GM23338 (cell line): ENCODE measurements at regions not wholly inside any gene's neighbourhood (a gene's known extent, or its start where the extent isn't known, plus 50 kb on each side); places are given as distances from the start of the nearest gene placed in this dataset.

Source experiments
- ATAC-seq: fragments of 200-7000 bp; cut with Tn5 transposase; 3 replicates; pipeline ENCODE4 v1.9.1; 2020
- DNase-seq: peaks from one replicate; pipeline ENCODE4 v3.0.0-alpha.2; 2015; ENCODE audit warnings: low spot score
- H2AFZ ChIP-seq: fragments of 200-600 bp; sonication (generic); 2 replicates; pipeline ENCODE4 v1.8.0; 2016; ENCODE audit warnings: antibody characterized with exemption, mild to moderate bottlenecking, moderate library complexity
- H3F3A ChIP-seq: fragments of 200-600 bp; sonication (generic); replicated peaks from 2 replicates; pipeline ENCODE4 v1.8.0; 2017; ENCODE audit warnings: antibody characterized with exemption, mixed run types, low read depth
- H3K27ac ChIP-seq: fragments of 200-600 bp; sonication (generic); 2 replicates; pipeline ENCODE4 v1.6.1; 2016; ENCODE audit warnings: low read depth
- H3K27me3 ChIP-seq: fragments of 200-600 bp; sonication (generic); 2 replicates; pipeline ENCODE4 v1.8.0; 2016; ENCODE audit warnings: mild to moderate bottlenecking, mixed run types, moderate library complexity; ENCODE audit not compliant: insufficient read depth
- H3K36me3 ChIP-seq: fragments of 200-600 bp; sonication (generic); 2 replicates; pipeline ENCODE4 v1.8.0; 2016; ENCODE audit warnings: mild to moderate bottlenecking; ENCODE audit not compliant: insufficient read depth
- H3K4me1 ChIP-seq: fragments of 200-600 bp; sonication (generic); 2 replicates; pipeline ENCODE4 v1.8.0; 2016; ENCODE audit warnings: mild to moderate bottlenecking, moderate library complexity; ENCODE audit not compliant: insufficient read depth
- H3K4me2 ChIP-seq: fragments of 200-600 bp; sonication (generic); 2 replicates; pipeline ENCODE4 v1.7.1; 2017; ENCODE audit warnings: mixed run types
- H3K4me3 ChIP-seq: fragments of 200-600 bp; sonication (generic); 2 replicates; pipeline ENCODE4 v1.6.1; 2016; ENCODE audit warnings: mixed run types
- H3K79me2 ChIP-seq: fragments of 200-600 bp; sonication (generic); replicated peaks from 2 replicates; pipeline ENCODE4 v1.8.0; 2017; ENCODE audit warnings: mild to moderate bottlenecking; ENCODE audit not compliant: insufficient read depth
- H3K9me2 ChIP-seq: fragments of 200-600 bp; sonication (generic); 2 replicates; pipeline ENCODE4 v1.8.0; 2017; ENCODE audit not compliant: insufficient read depth
- H4K20me1 ChIP-seq: fragments of 200-600 bp; sonication (generic); replicated peaks from 2 replicates; pipeline ENCODE4 v1.8.0; 2017; ENCODE audit warnings: mild to moderate bottlenecking; ENCODE audit not compliant: insufficient read depth
- H3K27ac Mint-ChIP-seq: 2 replicates; pipeline ENCODE4 v1.8.0; 2020; ENCODE audit warnings: inconsistent platforms, mild to moderate bottlenecking, moderate library complexity, mixed read lengths
- H3K27me3 Mint-ChIP-seq: 3 replicates; pipeline ENCODE4 v1.8.0; 2022; ENCODE audit warnings: low read depth, mild to moderate bottlenecking, moderate library complexity, mixed read lengths, inconsistent platforms; ENCODE audit not compliant: insufficient read depth, poor library complexity
- H3K36me3 Mint-ChIP-seq: 3 replicates; pipeline ENCODE4 v1.8.0; 2021; ENCODE audit warnings: low read depth, mild to moderate bottlenecking, inconsistent platforms, moderate library complexity, mixed read lengths
- H3K4me1 Mint-ChIP-seq: 3 replicates; pipeline ENCODE4 v1.8.0; 2020; ENCODE audit warnings: mild to moderate bottlenecking, inconsistent platforms, mixed read lengths
- H3K4me3 Mint-ChIP-seq: 3 replicates; pipeline ENCODE4 v1.8.0; 2021; ENCODE audit warnings: moderate library complexity, mild to moderate bottlenecking, inconsistent platforms, mixed read lengths
- H3K9me3 Mint-ChIP-seq: 3 replicates; pipeline ENCODE4 v1.8.0; 2020; ENCODE audit warnings: moderate library complexity, mild to moderate bottlenecking, inconsistent platforms, mixed read lengths
- CREB1 ChIP-seq: fragments of 250-450 bp; sonication (Bioruptor Pico); IDR thresholded peaks from 2 replicates; pipeline ENCODE4 v1.5.0; 2020; ENCODE audit warnings: low read depth, mild to moderate bottlenecking, moderate library complexity
- EZH2 ChIP-seq: fragments of 200-600 bp; sonication (generic); IDR thresholded peaks from one replicate; pipeline ENCODE4 v1.8.0; 2017; ENCODE audit warnings: antibody characterized with exemption, mild to moderate bottlenecking, low read depth; ENCODE audit not compliant: unreplicated experiment
- EZH2phosphoT487 ChIP-seq: fragments of 200-600 bp; sonication (generic); IDR thresholded peaks from one replicate; pipeline ENCODE4 v1.8.1; 2018; ENCODE audit warnings: antibody characterized with exemption; ENCODE audit not compliant: unreplicated experiment
- JUNB ChIP-seq: IDR thresholded peaks from one replicate; pipeline ENCODE4 v1.6.1; 2016; ENCODE audit warnings: antibody characterized with exemption; ENCODE audit not compliant: unreplicated experiment
- NANOG ChIP-seq: IDR thresholded peaks from 2 replicates; pipeline ENCODE4 v1.6.1; 2016; ENCODE audit warnings: antibody characterized with exemption, borderline replicate concordance
- POLR2AphosphoS5 ChIP-seq: IDR thresholded peaks from 2 replicates; pipeline ENCODE4 v1.6.1; 2016; ENCODE audit warnings: antibody characterized with exemption, low read depth
- STAT1 ChIP-seq: IDR thresholded peaks from one replicate; pipeline ENCODE4 v1.6.1; 2016; ENCODE audit warnings: antibody characterized with exemption; ENCODE audit not compliant: unreplicated experiment
- ZNF114 ChIP-seq: fragments of 250-450 bp; sonication (Bioruptor Pico); IDR thresholded peaks from 2 replicates; pipeline ENCODE4 v1.5.0; 2020; ENCODE audit warnings: mild to moderate bottlenecking, moderate library complexity
- ZNF331 ChIP-seq: fragments of 250-450 bp; sonication (Bioruptor Pico); IDR thresholded peaks from 2 replicates; pipeline ENCODE4 v1.5.0; 2020; ENCODE audit warnings: low read depth, mild to moderate bottlenecking, moderate library complexity
- TF ChIP-seq, protein P1 (sequence below): IDR thresholded peaks from 2 replicates; pipeline ENCODE4 v1.6.1; 2016; ENCODE audit warnings: antibody characterized with exemption
- TF ChIP-seq, protein P2 (sequence below): IDR thresholded peaks from one replicate; pipeline ENCODE4 v1.6.1; 2018; ENCODE audit warnings: antibody characterized with exemption; ENCODE audit not compliant: unreplicated experiment
- TF ChIP-seq, protein P3 (sequence below), 2 experiments: fragments of 200-600 bp in 1 of 2; sonication (generic) in 1 of 2; conservative IDR thresholded peaks; 2 replicates each; pipeline versions ENCODE4 v1.5.1 to v1.6.1; 2016 to 2017; ENCODE audit warnings: antibody characterized with exemption in 2 of 2, low read depth in 2 of 2, mild to moderate bottlenecking in 2 of 2, moderate library complexity in 1 of 2
- TF ChIP-seq, protein P4 (sequence below): fragments of 250-450 bp; sonication (Bioruptor Pico); IDR thresholded peaks from 2 replicates; pipeline ENCODE4 v1.5.0; 2020; ENCODE audit warnings: mild to moderate bottlenecking, moderate library complexity

DNA sequence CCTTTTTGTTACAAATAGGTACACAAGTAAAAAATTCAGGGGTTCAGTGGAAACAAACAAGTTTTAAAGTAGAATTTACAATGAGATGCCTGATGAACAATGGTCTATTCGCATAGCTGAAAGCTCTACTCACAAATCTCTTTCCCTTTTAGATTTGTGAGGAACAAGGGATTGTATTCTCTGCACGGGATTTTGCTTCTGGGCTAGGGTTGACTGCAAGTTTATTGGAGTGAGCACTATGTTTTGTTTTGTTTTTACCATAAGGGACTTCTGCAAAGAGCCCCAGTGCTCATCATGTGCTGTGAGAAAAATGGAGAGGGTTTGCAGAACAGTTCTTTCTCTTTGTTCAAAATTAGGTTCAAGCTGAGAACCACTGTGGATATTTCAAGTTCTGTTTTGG is 160.5 kb downstream of the DLEU7 start:
- no peaks in the 10 kb centered on the region for H3K36me3 Mint-ChIP-seq
- Histone ChIP-seq H3K4me3 (no peak overlapping the region), H3K27me3 (no peaks in the 10 kb centered on the region), H3F3A (no peaks in the 10 kb centered on the region), H4K20me1 (no peaks in the 10 kb centered on the region), H3K27ac (no peak overlapping the region), H3K4me2 (no peak overlapping the region), H3K9me2 (no peaks in the 10 kb centered on the region), H3K4me1 (peaks cover 9% of the 10 kb centered on the region), H3K79me2 (no peaks in the 10 kb centered on the region), H2AFZ (no peak overlapping the region), H3K36me3 (no peaks in the 10 kb centered on the region)
- peaks cover 12% of the 10 kb centered on the region; the same call in 2 of the 3 replicates for H3K4me1 Mint-ChIP-seq
- no peak overlapping the region for H3K27ac Mint-ChIP-seq
- no peak for ATAC-seq
- TF ChIP-seq, protein P1, sequence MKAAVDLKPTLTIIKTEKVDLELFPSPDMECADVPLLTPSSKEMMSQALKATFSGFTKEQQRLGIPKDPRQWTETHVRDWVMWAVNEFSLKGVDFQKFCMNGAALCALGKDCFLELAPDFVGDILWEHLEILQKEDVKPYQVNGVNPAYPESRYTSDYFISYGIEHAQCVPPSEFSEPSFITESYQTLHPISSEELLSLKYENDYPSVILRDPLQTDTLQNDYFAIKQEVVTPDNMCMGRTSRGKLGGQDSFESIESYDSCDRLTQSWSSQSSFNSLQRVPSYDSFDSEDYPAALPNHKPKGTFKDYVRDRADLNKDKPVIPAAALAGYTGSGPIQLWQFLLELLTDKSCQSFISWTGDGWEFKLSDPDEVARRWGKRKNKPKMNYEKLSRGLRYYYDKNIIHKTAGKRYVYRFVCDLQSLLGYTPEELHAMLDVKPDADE = no peak
- TF ChIP-seq, protein P2, sequence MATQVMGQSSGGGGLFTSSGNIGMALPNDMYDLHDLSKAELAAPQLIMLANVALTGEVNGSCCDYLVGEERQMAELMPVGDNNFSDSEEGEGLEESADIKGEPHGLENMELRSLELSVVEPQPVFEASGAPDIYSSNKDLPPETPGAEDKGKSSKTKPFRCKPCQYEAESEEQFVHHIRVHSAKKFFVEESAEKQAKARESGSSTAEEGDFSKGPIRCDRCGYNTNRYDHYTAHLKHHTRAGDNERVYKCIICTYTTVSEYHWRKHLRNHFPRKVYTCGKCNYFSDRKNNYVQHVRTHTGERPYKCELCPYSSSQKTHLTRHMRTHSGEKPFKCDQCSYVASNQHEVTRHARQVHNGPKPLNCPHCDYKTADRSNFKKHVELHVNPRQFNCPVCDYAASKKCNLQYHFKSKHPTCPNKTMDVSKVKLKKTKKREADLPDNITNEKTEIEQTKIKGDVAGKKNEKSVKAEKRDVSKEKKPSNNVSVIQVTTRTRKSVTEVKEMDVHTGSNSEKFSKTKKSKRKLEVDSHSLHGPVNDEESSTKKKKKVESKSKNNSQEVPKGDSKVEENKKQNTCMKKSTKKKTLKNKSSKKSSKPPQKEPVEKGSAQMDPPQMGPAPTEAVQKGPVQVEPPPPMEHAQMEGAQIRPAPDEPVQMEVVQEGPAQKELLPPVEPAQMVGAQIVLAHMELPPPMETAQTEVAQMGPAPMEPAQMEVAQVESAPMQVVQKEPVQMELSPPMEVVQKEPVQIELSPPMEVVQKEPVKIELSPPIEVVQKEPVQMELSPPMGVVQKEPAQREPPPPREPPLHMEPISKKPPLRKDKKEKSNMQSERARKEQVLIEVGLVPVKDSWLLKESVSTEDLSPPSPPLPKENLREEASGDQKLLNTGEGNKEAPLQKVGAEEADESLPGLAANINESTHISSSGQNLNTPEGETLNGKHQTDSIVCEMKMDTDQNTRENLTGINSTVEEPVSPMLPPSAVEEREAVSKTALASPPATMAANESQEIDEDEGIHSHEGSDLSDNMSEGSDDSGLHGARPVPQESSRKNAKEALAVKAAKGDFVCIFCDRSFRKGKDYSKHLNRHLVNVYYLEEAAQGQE = no peak
- TF ChIP-seq CREB1 (CRISPR knock-in tag) = no peak
- no peak for TF ChIP-seq POLR2AphosphoS5
- no peak for TF ChIP-seq ZNF331 (CRISPR knock-in tag)
- no peak for TF ChIP-seq EZH2phosphoT487
- TF ChIP-seq, protein P3, sequence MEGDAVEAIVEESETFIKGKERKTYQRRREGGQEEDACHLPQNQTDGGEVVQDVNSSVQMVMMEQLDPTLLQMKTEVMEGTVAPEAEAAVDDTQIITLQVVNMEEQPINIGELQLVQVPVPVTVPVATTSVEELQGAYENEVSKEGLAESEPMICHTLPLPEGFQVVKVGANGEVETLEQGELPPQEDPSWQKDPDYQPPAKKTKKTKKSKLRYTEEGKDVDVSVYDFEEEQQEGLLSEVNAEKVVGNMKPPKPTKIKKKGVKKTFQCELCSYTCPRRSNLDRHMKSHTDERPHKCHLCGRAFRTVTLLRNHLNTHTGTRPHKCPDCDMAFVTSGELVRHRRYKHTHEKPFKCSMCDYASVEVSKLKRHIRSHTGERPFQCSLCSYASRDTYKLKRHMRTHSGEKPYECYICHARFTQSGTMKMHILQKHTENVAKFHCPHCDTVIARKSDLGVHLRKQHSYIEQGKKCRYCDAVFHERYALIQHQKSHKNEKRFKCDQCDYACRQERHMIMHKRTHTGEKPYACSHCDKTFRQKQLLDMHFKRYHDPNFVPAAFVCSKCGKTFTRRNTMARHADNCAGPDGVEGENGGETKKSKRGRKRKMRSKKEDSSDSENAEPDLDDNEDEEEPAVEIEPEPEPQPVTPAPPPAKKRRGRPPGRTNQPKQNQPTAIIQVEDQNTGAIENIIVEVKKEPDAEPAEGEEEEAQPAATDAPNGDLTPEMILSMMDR (conservative IDR thresholded peaks at IDR 0.05; ENCODE audit: low read depth in 2 of 2) = no peak
- no peak for TF ChIP-seq ZNF114 (CRISPR knock-in tag)
- TF ChIP-seq NANOG = no peak
- no peak for TF ChIP-seq EZH2
- TF ChIP-seq, protein P4, sequence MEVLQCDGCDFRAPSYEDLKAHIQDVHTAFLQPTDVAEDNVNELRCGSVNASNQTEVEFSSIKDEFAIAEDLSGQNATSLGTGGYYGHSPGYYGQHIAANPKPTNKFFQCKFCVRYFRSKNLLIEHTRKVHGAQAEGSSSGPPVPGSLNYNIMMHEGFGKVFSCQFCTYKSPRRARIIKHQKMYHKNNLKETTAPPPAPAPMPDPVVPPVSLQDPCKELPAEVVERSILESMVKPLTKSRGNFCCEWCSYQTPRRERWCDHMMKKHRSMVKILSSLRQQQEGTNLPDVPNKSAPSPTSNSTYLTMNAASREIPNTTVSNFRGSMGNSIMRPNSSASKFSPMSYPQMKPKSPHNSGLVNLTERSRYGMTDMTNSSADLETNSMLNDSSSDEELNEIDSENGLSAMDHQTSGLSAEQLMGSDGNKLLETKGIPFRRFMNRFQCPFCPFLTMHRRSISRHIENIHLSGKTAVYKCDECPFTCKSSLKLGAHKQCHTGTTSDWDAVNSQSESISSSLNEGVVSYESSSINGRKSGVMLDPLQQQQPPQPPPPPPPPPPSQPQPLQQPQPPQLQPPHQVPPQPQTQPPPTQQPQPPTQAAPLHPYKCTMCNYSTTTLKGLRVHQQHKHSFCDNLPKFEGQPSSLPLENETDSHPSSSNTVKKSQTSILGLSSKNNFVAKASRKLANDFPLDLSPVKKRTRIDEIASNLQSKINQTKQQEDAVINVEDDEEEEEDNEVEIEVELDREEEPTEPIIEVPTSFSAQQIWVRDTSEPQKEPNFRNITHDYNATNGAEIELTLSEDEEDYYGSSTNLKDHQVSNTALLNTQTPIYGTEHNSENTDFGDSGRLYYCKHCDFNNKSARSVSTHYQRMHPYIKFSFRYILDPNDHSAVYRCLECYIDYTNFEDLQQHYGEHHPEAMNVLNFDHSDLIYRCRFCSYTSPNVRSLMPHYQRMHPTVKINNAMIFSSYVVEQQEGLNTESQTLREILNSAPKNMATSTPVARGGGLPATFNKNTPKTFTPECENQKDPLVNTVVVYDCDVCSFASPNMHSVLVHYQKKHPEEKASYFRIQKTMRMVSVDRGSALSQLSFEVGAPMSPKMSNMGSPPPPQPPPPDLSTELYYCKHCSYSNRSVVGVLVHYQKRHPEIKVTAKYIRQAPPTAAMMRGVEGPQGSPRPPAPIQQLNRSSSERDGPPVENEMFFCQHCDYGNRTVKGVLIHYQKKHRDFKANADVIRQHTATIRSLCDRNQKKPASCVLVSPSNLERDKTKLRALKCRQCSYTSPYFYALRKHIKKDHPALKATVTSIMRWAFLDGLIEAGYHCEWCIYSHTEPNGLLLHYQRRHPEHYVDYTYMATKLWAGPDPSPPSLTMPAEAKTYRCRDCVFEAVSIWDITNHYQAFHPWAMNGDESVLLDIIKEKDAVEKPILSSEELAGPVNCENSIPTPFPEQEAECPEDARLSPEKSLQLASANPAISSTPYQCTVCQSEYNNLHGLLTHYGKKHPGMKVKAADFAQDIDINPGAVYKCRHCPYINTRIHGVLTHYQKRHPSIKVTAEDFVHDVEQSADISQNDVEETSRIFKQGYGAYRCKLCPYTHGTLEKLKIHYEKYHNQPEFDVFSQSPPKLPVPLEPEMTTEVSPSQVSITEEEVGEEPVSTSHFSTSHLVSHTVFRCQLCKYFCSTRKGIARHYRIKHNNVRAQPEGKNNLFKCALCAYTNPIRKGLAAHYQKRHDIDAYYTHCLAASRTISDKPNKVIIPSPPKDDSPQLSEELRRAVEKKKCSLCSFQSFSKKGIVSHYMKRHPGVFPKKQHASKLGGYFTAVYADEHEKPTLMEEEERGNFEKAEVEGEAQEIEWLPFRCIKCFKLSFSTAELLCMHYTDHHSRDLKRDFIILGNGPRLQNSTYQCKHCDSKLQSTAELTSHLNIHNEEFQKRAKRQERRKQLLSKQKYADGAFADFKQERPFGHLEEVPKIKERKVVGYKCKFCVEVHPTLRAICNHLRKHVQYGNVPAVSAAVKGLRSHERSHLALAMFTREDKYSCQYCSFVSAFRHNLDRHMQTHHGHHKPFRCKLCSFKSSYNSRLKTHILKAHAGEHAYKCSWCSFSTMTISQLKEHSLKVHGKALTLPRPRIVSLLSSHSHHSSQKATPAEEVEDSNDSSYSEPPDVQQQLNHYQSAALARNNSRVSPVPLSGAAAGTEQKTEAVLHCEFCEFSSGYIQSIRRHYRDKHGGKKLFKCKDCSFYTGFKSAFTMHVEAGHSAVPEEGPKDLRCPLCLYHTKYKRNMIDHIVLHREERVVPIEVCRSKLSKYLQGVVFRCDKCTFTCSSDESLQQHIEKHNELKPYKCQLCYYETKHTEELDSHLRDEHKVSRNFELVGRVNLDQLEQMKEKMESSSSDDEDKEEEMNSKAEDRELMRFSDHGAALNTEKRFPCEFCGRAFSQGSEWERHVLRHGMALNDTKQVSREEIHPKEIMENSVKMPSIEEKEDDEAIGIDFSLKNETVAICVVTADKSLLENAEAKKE (CRISPR knock-in tag) = no peak
- no peak for TF ChIP-seq STAT1
- TF ChIP-seq JUNB = no peak
- peaks cover 2% of the 10 kb centered on the region for H3K27me3 Mint-ChIP-seq
- H3K4me3 Mint-ChIP-seq = no peak overlapping the region
- no peak for DNase-seq
- no peaks in the 10 kb centered on the region for H3K9me3 Mint-ChIP-seq
